ENCODE measurements at regions not wholly inside any gene's neighbourhood (a gene's known extent, or its start where the extent isn't known, plus 50 kb on each side); places are given as distances from the start of the nearest gene placed in this dataset.

GRCh38 chr9:24488896-24489295, 56.8 kb downstream of the IZUMO3 start:
- TF ChIP-seq, protein P1, sequence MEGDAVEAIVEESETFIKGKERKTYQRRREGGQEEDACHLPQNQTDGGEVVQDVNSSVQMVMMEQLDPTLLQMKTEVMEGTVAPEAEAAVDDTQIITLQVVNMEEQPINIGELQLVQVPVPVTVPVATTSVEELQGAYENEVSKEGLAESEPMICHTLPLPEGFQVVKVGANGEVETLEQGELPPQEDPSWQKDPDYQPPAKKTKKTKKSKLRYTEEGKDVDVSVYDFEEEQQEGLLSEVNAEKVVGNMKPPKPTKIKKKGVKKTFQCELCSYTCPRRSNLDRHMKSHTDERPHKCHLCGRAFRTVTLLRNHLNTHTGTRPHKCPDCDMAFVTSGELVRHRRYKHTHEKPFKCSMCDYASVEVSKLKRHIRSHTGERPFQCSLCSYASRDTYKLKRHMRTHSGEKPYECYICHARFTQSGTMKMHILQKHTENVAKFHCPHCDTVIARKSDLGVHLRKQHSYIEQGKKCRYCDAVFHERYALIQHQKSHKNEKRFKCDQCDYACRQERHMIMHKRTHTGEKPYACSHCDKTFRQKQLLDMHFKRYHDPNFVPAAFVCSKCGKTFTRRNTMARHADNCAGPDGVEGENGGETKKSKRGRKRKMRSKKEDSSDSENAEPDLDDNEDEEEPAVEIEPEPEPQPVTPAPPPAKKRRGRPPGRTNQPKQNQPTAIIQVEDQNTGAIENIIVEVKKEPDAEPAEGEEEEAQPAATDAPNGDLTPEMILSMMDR (IDR thresholded peaks at IDR 0.05; ENCODE audit: low read depth, low read length, missing control alignments), result no peak
- H3K4me3 ChIP-seq (replicated peaks; ENCODE audit: low read depth, low read length), result no peak overlapping the region
- no peak for DNase-seq (ENCODE audit: extremely low read depth, low read depth)

DNA sequence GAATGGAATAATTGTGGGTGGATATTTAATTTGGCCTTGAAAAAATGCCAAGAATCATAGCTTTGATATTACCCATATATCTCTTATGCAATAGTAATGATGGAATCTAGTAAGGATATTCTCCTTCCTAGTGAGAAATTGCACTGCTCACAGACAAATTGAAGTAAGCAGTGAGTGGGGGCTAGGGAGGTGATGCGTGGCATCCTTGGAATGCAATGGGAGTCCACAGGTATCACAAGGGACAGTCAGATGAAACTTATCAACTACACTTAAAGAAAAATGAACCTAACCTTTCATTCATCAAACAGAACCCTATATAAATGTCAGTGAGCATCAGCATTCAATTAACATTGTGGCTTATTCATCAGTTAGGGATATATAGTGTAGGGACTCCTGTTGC, 57.8 kb downstream of the IZUMO3 start:
- no peak overlapping the region for H3K4me3 ChIP-seq (replicated peaks; ENCODE audit: low read depth, low read length)
- TF ChIP-seq, protein P1 (IDR thresholded peaks at IDR 0.05; ENCODE audit: low read depth, low read length, missing control alignments), result no peak
- DNase-seq (ENCODE audit: extremely low read depth, low read depth), result no peak

DNA sequence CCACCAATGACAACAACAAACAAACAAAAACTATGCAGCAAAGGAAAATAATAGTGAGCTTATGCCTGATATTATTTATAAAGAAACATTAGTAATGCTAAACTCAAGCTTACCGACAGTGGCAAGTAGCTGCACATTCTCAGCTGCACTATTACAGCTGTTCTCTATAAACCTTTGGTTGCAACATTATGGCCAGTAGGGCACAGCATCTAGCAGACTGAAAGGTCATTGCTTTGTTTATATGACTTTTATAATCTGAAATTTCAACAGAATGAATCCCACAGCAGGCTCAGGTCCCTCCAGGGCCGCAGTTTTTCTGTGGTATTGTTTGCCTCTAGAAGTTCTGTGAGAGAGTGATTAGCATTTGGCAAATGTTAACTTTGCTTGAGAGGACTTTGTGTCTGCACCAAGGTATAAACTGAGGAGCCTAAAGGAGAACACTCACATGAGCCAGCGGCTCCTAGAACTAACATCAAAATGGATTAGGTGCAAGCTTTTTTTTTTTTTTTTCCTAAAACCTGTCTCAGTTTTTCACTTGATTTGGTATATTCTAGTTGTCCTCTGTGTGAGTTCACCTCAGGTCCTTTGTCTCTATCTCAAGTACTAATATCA, 58.3 kb downstream of the IZUMO3 start:
- no peak for DNase-seq (ENCODE audit: extremely low read depth, low read depth)
- no peak overlapping the region for H3K4me3 ChIP-seq (replicated peaks; ENCODE audit: low read depth, low read length)
- TF ChIP-seq, protein P1 (IDR thresholded peaks at IDR 0.05; ENCODE audit: low read depth, low read length, missing control alignments), result no peak

DNA sequence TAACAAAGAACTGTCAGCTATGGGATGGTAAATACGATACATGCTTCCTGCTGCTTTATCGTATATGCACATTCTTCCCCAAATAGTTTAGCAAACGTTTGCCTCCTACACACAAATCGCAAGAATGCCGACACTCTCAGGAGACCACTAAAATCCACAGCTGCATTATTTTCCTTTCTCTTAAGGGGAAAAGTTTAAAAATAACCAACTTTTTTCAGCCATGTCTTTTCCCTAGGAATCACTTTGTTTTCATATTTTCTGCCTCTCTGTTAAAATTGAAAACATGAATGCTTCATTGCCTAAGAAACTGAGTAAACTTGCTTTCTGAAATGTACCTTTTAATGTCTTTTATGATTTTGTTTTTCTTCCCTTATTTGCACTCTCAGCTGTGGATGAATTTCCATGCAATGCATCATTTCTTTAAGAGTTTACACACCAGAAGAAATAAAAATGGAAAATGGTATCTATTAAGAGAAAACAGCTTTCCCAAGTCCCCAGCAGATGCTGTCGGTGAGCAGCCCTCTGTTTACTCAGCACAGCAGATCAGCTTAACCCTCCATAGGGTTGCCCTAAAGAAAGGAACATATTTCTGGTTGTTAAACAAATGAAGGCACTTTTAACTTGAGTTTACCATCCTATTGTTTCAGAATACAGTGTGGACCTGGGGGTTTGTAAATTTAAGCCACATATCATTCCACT, 66.2 kb downstream of the IZUMO3 start:
- DNase-seq (ENCODE audit: extremely low read depth, low read depth), result no peak
- H3K4me3 ChIP-seq (replicated peaks; ENCODE audit: low read depth, low read length), result no peak overlapping the region
- TF ChIP-seq, protein P1 (IDR thresholded peaks at IDR 0.05; ENCODE audit: low read depth, low read length, missing control alignments), result no peak

DNA sequence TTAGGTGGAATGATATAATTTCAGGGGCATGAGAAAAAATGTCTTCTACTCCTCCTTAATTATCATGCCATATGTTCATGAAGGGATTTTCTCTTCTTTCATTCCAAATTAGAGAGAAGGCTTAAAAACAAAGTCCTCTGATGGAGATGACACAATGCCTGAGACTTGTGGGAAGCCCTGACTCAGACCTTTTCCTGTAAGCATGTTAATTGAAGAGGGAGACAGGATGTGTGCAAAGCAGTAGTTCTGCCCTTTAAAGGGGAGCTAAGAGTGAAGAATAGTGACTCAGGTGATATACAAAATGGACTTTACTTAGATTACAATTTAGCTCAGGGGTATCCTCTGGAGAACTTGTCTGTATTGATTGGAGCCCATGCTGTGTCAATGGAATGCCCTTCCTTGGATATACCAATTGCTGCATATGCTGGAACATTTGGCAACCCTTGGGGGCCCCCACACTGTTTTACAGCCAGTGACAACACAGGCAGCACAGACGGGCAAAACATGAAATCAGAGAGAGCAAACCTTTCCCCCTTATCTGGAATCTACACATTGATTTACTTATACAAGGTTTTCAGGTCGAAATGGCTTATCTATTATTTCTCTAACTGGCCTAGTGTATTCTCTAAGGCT, 81.3 kb downstream of the IZUMO3 start:
- DNase-seq (ENCODE audit: extremely low read depth, low read depth), result no peak
- TF ChIP-seq, protein P1 (IDR thresholded peaks at IDR 0.05; ENCODE audit: low read depth, low read length, missing control alignments), result no peak
- no peak overlapping the region for H3K4me3 ChIP-seq (replicated peaks; ENCODE audit: low read depth, low read length)

GRCh38 chr9:24462951-24463350, 82.7 kb downstream of the IZUMO3 start:
- TF ChIP-seq, protein P1 (IDR thresholded peaks at IDR 0.05; ENCODE audit: low read depth, low read length, missing control alignments), result no peak
- no peak for DNase-seq (ENCODE audit: extremely low read depth, low read depth)
- H3K4me3 ChIP-seq (replicated peaks; ENCODE audit: low read depth, low read length), result no peak overlapping the region

Data from HFF-Myc (cell line).